OCI-LY3 (cell line): ENCODE measurements at regions not wholly inside any gene's neighbourhood (a gene's known extent, or its start where the extent isn't known, plus 50 kb on each side); places are given as distances from the start of the nearest gene placed in this dataset.

Experiments
- CTCF ChIP-seq: fragments of 200-600, 300-600 bp; sonication (generic); IDR thresholded peaks from 2 replicates; pipeline ENCODE4 v1.5.1; 2014; ENCODE audit warnings: antibody characterized with exemption, low read length, low read depth
- EZH2phosphoT487 ChIP-seq: fragments of 200-600 bp; shearing (Covaris generic); IDR thresholded peaks from 2 replicates; pipeline ENCODE4 v1.6.1; 2018; ENCODE audit warnings: antibody characterized with exemption, mixed run types, low read depth

DNA sequence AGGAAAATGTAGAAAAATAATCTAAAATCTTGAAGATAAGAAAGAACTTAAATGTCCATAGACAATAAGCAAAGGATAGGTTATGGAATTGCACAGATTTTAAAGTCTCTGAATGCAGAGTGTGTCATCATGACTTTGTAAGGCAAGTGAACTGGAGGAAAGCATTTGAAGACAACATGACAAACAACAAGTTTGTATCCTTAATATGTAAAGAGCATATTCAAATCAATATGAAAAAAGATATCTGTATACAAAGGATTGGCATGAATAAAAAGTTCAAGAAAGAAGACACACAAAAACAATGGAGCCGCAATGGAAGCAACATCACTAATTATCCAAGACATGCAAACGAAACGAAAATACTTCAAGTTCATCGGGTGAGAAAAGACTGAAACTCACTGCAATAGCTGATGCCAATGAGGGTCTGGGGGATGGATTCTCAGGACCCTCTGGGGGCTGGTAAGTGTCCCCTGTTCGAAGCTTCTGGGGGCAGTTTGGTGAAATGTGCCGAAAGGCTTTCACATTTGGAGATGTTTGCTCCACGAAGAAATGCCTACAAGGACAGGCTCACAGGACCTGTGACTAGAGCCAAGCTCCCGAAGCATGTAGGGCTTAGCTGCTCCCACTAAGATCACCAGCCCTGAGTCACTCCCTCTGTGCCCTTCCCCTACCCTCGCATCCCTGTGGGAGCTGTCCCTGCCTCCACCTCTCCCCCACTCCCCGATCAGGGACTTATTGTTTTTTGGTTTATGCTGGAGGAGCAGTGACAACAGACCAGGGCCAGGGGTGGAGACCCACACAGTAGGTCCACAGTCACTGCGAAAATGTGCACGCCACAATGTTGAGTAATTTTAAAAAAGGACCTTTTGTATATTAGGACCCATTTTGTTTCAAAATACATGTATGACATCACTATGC is 345.7 kb upstream of the SFSWAP start:
- TF ChIP-seq CTCF (no peak), EZH2phosphoT487 (no peak)
